HEK293T (cell line): ENCODE measurements at regions not wholly inside any gene's neighbourhood (a gene's known extent, or its start where the extent isn't known, plus 50 kb on each side); places are given as distances from the start of the nearest gene placed in this dataset.

Source experiments
- ARNT ChIP-seq: fragments of 450-650 bp; IDR thresholded peaks from 2 replicates; pipeline ENCODE4 v1.6.1; 2017; ENCODE audit warnings: mild to moderate bottlenecking
- BHLHE40 ChIP-seq: fragments of 450-650 bp; IDR thresholded peaks from 2 replicates; pipeline ENCODE4 v1.6.1; 2016; ENCODE audit warnings: mild to moderate bottlenecking, moderate library complexity, borderline replicate concordance
- CTBP1 ChIP-seq: fragments of 450-650 bp; IDR thresholded peaks from 2 replicates; pipeline ENCODE4 v1.6.1; 2016; ENCODE audit warnings: borderline replicate concordance
- ELF4 ChIP-seq: fragments of 450-650 bp; IDR thresholded peaks from 2 replicates; pipeline ENCODE4 v1.6.1; 2017; ENCODE audit warnings: antibody characterized with exemption
- FOXA1 ChIP-seq: fragments of 450-650 bp; IDR thresholded peaks from 2 replicates; pipeline ENCODE4 v1.6.1; 2016; ENCODE audit warnings: mild to moderate bottlenecking
- FOXM1 ChIP-seq: fragments of 450-650 bp; IDR thresholded peaks from 2 replicates; pipeline ENCODE4 v1.6.1; 2017; ENCODE audit warnings: mild to moderate bottlenecking, borderline replicate concordance
- HDGF ChIP-seq: fragments of 450-650 bp; IDR thresholded peaks from 2 replicates; pipeline ENCODE4 v1.6.1; 2017; ENCODE audit warnings: antibody characterized with exemption, borderline replicate concordance
- L3MBTL2 ChIP-seq: fragments of 450-650 bp; conservative IDR thresholded peaks from 2 replicates; pipeline ENCODE4 v1.6.1; 2016; ENCODE audit warnings: mild to moderate bottlenecking
- LEF1 ChIP-seq: fragments of 450-650 bp; IDR thresholded peaks from 2 replicates; pipeline ENCODE4 v1.6.1; 2017; ENCODE audit warnings: mild to moderate bottlenecking, borderline replicate concordance
- NFRKB ChIP-seq: fragments of 450-650 bp; IDR thresholded peaks from 2 replicates; pipeline ENCODE4 v1.6.1; 2016; ENCODE audit warnings: mild to moderate bottlenecking, moderate library complexity
- SP1 ChIP-seq: fragments of 450-650 bp; IDR thresholded peaks from 2 replicates; pipeline ENCODE4 v1.6.1; 2017
- SUZ12 ChIP-seq: fragments of 450-650 bp; IDR thresholded peaks from 2 replicates; pipeline ENCODE4 v1.6.1; 2016; ENCODE audit warnings: mild to moderate bottlenecking
- TARDBP ChIP-seq: fragments of 450-650 bp; IDR thresholded peaks from 2 replicates; pipeline ENCODE4 v1.6.1; 2016
- ZNF384 ChIP-seq: fragments of 450-650 bp; IDR thresholded peaks from 2 replicates; pipeline ENCODE4 v1.6.1; 2016

GRCh38 chr4:180207921-180208320 is 2035.3 kb upstream of the TENM3 start:
- no peak for TF ChIP-seq ZNF384
- no peak for TF ChIP-seq BHLHE40
- no peak for TF ChIP-seq LEF1
- TF ChIP-seq FOXA1 = no peak
- no peak for TF ChIP-seq ELF4
- no peak for TF ChIP-seq SP1
- TF ChIP-seq FOXM1 = no peak
- no peak for TF ChIP-seq L3MBTL2
- TF ChIP-seq CTBP1 = no peak
- TF ChIP-seq TARDBP = no peak
- no peak for TF ChIP-seq HDGF
- no peak for TF ChIP-seq NFRKB
- TF ChIP-seq ARNT = no peak
- TF ChIP-seq SUZ12 = no peak
